Skeletal muscle tissue (tissue), 3 donors: ENCODE measurements at regions not wholly inside any gene's neighbourhood (a gene's known extent, or its start where the extent isn't known, plus 50 kb on each side); places are given as distances from the start of the nearest gene placed in this dataset.
"Not testable (repeated sequence)": the region's sequence is repeated elsewhere in the genome, so short reads cannot be mapped to it uniquely, and the experiment has no call there.

Source experiments
- H3K27ac ChIP-seq: one replicate; pipeline ENCODE4 v1.7.0; 2013; ENCODE audit warnings: mild to moderate bottlenecking, low read depth, low read length, inconsistent platforms
- H3K27me3 ChIP-seq, 3 donors: one replicate each; pipeline ENCODE4 v1.7.0; 2013; ENCODE audit warnings: low read length in 3 of 3; ENCODE audit not compliant: control insufficient read depth in 3 of 3, insufficient read depth in 3 of 3
- H3K36me3 ChIP-seq, 3 donors: one replicate each; pipeline ENCODE4 v1.7.0; 2013; ENCODE audit warnings: low read length in 3 of 3; ENCODE audit not compliant: control insufficient read depth in 3 of 3, insufficient read depth in 3 of 3
- H3K4me1 ChIP-seq, 3 donors: one replicate each; pipeline ENCODE4 v1.7.0; 2013; ENCODE audit warnings: low read length in 3 of 3, mild to moderate bottlenecking in 3 of 3; ENCODE audit not compliant: control insufficient read depth in 3 of 3, insufficient read depth in 3 of 3
- H3K4me3 ChIP-seq, 3 donors: one replicate each; pipeline ENCODE4 v1.7.0; 2013; ENCODE audit warnings: low read length in 3 of 3
- H3K9ac ChIP-seq, 3 donors: one replicate each; pipeline ENCODE4 v1.7.0; 2013; ENCODE audit warnings: low read length in 3 of 3, mild to moderate bottlenecking in 3 of 3, moderate library complexity in 2 of 3, low read depth in 1 of 3
- H3K9me3 ChIP-seq, 3 donors: one replicate each; pipeline ENCODE4 v1.7.0; 2013; ENCODE audit warnings: low read length in 3 of 3; ENCODE audit not compliant: control insufficient read depth in 3 of 3
- donor health status: Osteomylitis.

GRCh38 chr21:35800796-35801385 is 259.4 kb downstream of the SETD4 start:
- not testable (repeated sequence) for H3K9ac ChIP-seq, H3K27ac ChIP-seq, H3K4me3 ChIP-seq, H3K9me3 ChIP-seq, H3K36me3 ChIP-seq, H3K27me3 ChIP-seq, H3K4me1 ChIP-seq

GRCh38 chr21:35796844-35797243 is 263.5 kb downstream of the SETD4 start:
- H3K4me3 ChIP-seq = no peak overlapping the region
- no peak overlapping the region for H3K27ac ChIP-seq
- H3K36me3 ChIP-seq = no peaks in the 10 kb centered on the region
- no peak overlapping the region for H3K9ac ChIP-seq
- H3K27me3 ChIP-seq = no peaks in the 10 kb centered on the region
- H3K9me3 ChIP-seq = no peaks in the 10 kb centered on the region
- H3K4me1 ChIP-seq = no peaks in the 10 kb centered on the region

- H3K4me3 ChIP-seq, H3K4me1 ChIP-seq, H3K27me3 ChIP-seq, H3K27ac ChIP-seq, H3K9ac ChIP-seq, H3K36me3 ChIP-seq, H3K9me3 ChIP-seq: not testable (repeated sequence)
These were observed 265.8 kb downstream of the SETD4 start for GRCh38 chr21:35794527-35794926.

GRCh38 chr21:35792569-35793305 is 267.6 kb downstream of the SETD4 start:
- H3K4me3 ChIP-seq = no peak overlapping the region

GRCh38 chr21:35791541-35792325 is 268.6 kb downstream of the SETD4 start:
- Histone ChIP-seq H3K36me3 (no peaks in the 10 kb centered on the region), H3K27me3 (no peaks in the 10 kb centered on the region), H3K9ac (no peak overlapping the region), H3K27ac (no peak overlapping the region), H3K4me1 (no peaks in the 10 kb centered on the region), H3K9me3 (peaks cover 0 to 2% (median 0%) of the 10 kb centered on the region in 3 donors), H3K4me3 (no peak overlapping the region)

More at GRCh38 chr21:35792569-35793305, 267.6 kb downstream of the SETD4 start:
- no peak overlapping the region for H3K9ac ChIP-seq
- H3K9me3 ChIP-seq = peaks cover 0 to 2% (median 0%) of the 10 kb centered on the region in 3 donors
- no peaks in the 10 kb centered on the region for H3K4me1 ChIP-seq
- no peaks in the 10 kb centered on the region for H3K27me3 ChIP-seq
- H3K36me3 ChIP-seq = no peaks in the 10 kb centered on the region
- no peak overlapping the region for H3K27ac ChIP-seq

GRCh38 chr21:35783721-35784120 is 276.6 kb downstream of the SETD4 start:
- Histone ChIP-seq H3K27me3 (no peaks in the 10 kb centered on the region), H3K36me3 (no peaks in the 10 kb centered on the region), H3K9ac (no peak overlapping the region), H3K4me3 (no peak overlapping the region), H3K27ac (no peak overlapping the region), H3K9me3 (no peaks in the 10 kb centered on the region), H3K4me1 (peaks cover 0 to 4% (median 3%) of the 10 kb centered on the region in 3 donors)

- Histone ChIP-seq H3K27ac (no peak overlapping the region), H3K4me1 (peaks cover 0 to 4% (median 3%) of the 10 kb centered on the region in 3 donors), H3K36me3 (no peaks in the 10 kb centered on the region), H3K27me3 (no peaks in the 10 kb centered on the region), H3K4me3 (no peak overlapping the region), H3K9ac (no peak overlapping the region), H3K9me3 (no peaks in the 10 kb centered on the region)
These were observed 277.7 kb downstream of the SETD4 start for GRCh38 chr21:35782667-35783066.

GRCh38 chr21:35780983-35781382 is 279.3 kb downstream of the SETD4 start:
- Histone ChIP-seq H3K4me1 (peaks cover 0 to 4% (median 3%) of the 10 kb centered on the region in 3 donors), H3K9me3 (no peaks in the 10 kb centered on the region), H3K9ac (no peak overlapping the region), H3K36me3 (no peaks in the 10 kb centered on the region), H3K27me3 (no peaks in the 10 kb centered on the region), H3K4me3 (no peak overlapping the region), H3K27ac (no peak overlapping the region)

- H3K36me3 ChIP-seq = no peaks in the 10 kb centered on the region
- H3K4me1 ChIP-seq = peaks cover 0 to 4% (median 3%) of the 10 kb centered on the region in 3 donors
- H3K9ac ChIP-seq = no peak overlapping the region
- H3K27ac ChIP-seq = no peak overlapping the region
- no peaks in the 10 kb centered on the region for H3K27me3 ChIP-seq
- H3K9me3 ChIP-seq = no peaks in the 10 kb centered on the region
- H3K4me3 ChIP-seq = no peak overlapping the region
These were observed 280.4 kb downstream of the SETD4 start for GRCh38 chr21:35779690-35780570.
